Fibroblast of villous mesenchyme (primary cell): ENCODE measurements at regions not wholly inside any gene's neighbourhood (a gene's known extent, or its start where the extent isn't known, plus 50 kb on each side); places are given as distances from the start of the nearest gene placed in this dataset.

Experiments used
- DNase-seq: peaks from one replicate; pipeline ENCODE4 v3.0.0-alpha.2; 2010; ENCODE audit warnings: low read depth
- H3K4me3 ChIP-seq: 2 replicates; pipeline ENCODE4 v1.5.1; 2011; ENCODE audit warnings: low read depth, mild to moderate bottlenecking, low read length
- TF ChIP-seq, protein P1 (sequence below): IDR thresholded peaks from 2 replicates; pipeline ENCODE4 v1.5.1; 2012; ENCODE audit warnings: low read depth, mild to moderate bottlenecking, low read length; ENCODE audit not compliant: insufficient read depth

DNA sequence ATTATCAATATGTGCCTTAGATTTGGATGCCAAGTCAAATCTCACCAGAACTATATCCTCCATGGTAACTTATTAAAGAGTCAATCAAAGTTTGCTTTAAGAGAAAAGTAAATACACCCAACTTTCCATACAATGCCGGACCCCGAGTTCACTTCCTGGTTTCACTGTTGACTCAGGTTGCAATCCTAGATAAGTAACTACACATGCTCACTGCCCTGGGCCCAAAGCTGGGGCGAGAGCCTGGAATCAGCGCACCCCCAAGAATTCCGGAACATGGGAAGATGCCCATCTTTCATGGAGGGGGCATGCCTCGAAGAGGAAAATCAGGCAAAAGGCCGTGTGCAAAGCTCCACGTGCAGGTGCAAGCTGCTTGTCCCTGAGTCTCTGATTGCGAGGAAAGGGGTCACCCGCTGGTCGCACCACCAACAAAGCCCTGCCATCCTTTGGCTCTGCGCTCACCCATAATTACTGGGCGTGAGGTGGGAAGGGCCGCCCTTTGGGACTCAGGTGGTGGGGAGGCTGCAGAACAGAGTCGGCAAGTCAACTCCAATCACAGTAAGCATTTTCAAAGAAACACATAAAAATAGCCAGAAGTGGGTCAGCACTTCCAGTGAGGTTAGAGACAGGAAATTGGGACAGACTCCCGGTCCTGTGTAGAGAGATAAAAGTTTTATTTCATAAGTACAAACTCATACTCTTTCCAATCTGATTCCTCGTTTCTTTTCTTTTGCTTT, 167.7 kb downstream of the TOMM20 start:
- TF ChIP-seq, protein P1, sequence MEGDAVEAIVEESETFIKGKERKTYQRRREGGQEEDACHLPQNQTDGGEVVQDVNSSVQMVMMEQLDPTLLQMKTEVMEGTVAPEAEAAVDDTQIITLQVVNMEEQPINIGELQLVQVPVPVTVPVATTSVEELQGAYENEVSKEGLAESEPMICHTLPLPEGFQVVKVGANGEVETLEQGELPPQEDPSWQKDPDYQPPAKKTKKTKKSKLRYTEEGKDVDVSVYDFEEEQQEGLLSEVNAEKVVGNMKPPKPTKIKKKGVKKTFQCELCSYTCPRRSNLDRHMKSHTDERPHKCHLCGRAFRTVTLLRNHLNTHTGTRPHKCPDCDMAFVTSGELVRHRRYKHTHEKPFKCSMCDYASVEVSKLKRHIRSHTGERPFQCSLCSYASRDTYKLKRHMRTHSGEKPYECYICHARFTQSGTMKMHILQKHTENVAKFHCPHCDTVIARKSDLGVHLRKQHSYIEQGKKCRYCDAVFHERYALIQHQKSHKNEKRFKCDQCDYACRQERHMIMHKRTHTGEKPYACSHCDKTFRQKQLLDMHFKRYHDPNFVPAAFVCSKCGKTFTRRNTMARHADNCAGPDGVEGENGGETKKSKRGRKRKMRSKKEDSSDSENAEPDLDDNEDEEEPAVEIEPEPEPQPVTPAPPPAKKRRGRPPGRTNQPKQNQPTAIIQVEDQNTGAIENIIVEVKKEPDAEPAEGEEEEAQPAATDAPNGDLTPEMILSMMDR, result no peak
- no peak overlapping the region for H3K4me3 ChIP-seq
- DNase-seq, result peak; percentile 74

DNA sequence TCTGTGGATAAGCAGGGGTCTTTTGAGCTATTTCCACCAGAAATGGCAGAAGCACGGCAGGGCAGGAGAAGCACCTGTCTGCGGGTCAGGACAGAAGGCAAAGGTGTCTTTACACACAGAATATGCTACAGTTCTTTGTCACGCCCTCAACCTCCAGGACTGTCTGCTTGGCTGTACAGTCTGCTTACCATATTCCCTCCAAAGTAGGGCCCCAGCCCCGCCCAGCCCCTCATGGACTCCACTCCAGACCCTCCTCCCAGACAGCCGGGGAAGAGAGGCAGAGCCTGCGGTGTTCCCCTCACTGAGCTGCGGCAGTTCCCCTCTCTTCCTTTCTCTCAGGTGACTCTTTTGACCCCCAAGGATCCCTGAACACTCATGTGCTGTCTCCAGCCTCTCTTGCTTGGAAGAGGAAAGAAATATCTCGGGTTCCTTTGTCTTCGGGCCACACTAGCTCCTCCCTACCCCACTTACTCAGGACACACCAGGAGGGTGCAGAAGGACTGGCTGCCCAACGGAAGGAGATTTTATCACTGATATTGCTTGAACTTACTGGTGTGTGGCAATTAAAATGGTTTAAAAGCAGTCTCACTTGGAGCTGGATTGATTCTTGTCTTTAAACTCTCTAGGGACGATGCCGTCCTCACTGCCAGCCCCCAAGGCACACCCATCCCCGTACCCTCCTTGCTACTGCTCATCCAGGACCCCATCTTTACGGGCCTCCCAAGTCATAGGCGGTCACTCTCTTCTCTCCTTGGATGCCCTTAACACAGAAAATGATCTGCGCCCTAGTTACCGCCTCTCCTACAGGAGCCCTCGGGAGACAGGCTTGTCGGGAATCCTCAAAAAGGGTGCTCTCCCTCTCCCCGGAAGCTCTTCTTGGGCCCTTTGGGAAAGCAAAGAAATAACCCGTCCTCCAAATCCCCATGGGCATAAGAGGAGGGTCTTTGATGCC, 169.7 kb downstream of the TOMM20 start:
- no peak for DNase-seq
- no peak overlapping the region for H3K4me3 ChIP-seq
- TF ChIP-seq, protein P1, result no peak

DNA sequence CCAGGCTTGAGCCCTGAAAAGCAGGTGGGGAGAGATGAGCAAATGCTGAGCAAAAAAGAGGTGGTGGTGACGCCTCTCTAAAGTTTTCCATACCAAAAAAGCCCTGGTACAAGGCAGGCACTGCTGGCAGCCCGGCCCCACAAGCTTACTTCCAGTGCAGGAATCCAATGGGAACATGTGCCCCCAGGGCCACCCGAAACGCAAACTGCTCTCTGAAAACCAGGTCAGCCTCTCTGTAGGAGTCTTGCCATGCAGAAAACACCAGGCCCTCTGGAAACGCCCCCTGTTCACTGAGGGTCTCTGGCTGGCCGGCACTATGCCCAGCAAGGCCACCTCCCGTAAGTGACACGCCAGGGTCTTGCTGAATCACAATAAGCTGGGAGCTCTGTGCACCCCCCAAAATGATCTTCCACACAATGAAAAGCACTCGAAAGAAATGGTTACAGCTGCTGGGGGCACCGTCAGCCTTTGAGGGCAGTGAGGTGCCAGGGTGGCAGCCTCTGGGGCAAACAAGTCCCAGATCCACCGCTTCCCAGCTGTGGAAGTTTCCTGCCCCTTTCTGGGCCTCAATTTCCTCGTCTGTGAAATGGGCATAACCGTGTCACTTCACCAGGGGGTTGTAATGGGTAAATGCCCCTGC, 170.5 kb downstream of the TOMM20 start:
- no peak for DNase-seq
- no peak overlapping the region for H3K4me3 ChIP-seq
- TF ChIP-seq, protein P1, result no peak

DNA sequence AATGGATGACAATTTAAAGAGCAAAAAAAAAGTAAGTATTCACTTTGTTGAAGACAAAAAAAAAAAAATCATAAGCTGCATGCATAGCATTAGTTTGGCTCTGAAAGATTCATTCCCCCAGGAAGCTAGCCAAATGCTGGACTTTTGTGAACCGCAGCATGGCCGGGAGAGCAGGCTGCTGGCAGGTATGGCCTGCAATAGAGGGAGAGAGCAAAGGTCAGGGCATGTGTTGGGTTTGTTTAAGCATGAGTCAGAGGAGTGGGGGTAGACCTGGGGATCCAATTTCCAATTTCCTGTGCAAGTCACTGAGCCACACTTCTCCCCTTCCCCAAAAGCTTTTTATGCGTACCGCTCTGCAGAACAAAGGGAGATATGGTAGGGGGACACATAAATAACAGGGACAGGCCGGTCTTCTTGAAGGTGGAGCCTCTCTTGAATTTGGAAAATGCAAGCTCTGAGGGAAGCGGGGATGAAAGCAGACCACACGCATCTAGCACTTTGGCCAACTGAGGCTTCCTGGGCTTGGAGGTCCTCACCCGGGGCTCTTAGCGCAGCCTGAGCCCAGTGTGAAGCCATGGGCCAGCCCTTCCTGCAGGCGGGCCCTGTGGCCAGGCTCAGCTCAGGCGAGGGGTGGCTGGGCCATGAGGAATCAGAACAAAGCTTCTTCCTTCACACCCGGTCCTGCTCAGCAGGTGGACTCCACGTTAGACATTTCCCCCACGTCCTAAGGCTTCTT, 171.1 kb downstream of the TOMM20 start:
- TF ChIP-seq, protein P1, result no peak
- H3K4me3 ChIP-seq, result no peak overlapping the region
- peak; percentile 95 for DNase-seq

DNA sequence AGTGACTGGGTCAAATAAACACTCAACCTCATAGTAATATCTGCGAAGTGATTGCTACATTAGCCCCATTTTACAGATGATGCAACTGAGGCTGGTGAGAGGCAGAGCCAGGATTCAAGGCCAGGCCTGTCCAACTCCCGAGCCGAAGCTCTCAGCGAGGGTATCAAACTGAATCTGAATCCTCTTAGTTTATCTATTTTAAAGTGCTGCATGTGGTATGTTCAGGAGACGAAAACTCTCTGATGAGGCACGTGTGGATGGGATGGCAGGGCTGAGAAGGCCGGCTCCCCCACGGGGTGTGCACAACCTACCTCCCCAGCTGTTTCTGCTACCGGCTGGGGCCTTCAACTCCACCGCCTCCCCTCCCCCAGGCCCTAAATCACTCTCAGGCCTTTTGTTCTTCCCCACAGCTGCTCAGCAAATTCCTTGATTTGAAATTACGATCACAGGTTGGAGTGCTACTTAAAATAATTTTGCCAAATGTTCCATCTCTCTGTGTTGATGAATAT, 171.8 kb downstream of the TOMM20 start:
- DNase-seq, result no peak
- TF ChIP-seq, protein P1, result no peak

More for the DNA sequence above, 171.8 kb downstream of the TOMM20 start:
- no peak overlapping the region for H3K4me3 ChIP-seq
